Keratinocyte (primary cell): ENCODE measurements at regions not wholly inside any gene's neighbourhood (a gene's known extent, or its start where the extent isn't known, plus 50 kb on each side); places are given as distances from the start of the nearest gene placed in this dataset.

ENCODE experiments used
- DNase-seq: peaks from one replicate; pipeline ENCODE4 v3.0.0-alpha.2; 2011; ENCODE audit warnings: low read depth, missing footprints, low spot score
- FAIRE-seq: peaks from 2 replicates; lab custom pipeline; 2011; peaks lifted over from hg19 to GRCh38; lab: Jason Lieb, UNC
- H2AFZ ChIP-seq: 2 replicates; pipeline ENCODE4 v1.6.0; 2012; ENCODE audit warnings: low read length, control low read depth, inconsistent platforms; ENCODE audit not compliant: control insufficient read depth
- H3K27ac ChIP-seq: 2 replicates; pipeline ENCODE4 v1.5.1; 2011; ENCODE audit warnings: low read length; ENCODE audit not compliant: control insufficient read depth, insufficient read depth
- H3K27me3 ChIP-seq: 3 replicates; pipeline ENCODE4 v1.6.0; 2011; ENCODE audit warnings: low read length; ENCODE audit not compliant: control insufficient read depth, insufficient read depth; ENCODE audit errors: extremely low read depth
- H3K36me3 ChIP-seq, 2 experiments: 2 replicates in 1 of 2; 3 replicates in 1 of 2; pipeline ENCODE4 v1.5.1; 2011; ENCODE audit warnings: low read length in 2 of 2, mild to moderate bottlenecking in 1 of 2; ENCODE audit not compliant: control insufficient read depth in 2 of 2, insufficient read depth in 2 of 2; ENCODE audit errors: extremely low read depth in 1 of 2
- H3K4me1 ChIP-seq: 3 replicates; pipeline ENCODE4 v1.5.1; 2011; ENCODE audit warnings: low read length; ENCODE audit not compliant: control insufficient read depth, insufficient read depth; ENCODE audit errors: extremely low read depth
- H3K4me2 ChIP-seq: 3 replicates; pipeline ENCODE4 v1.6.0; 2011; ENCODE audit warnings: low read depth, low read length; ENCODE audit not compliant: control insufficient read depth, insufficient read depth; ENCODE audit errors: extremely low read depth
- H3K4me3 ChIP-seq, 3 experiments: fragments of 200-600 bp in 1 of 3; sonication (generic) in 1 of 3; 2 replicates in 2 of 3; 3 replicates in 1 of 3; pipeline ENCODE4 v1.5.1; 2011 to 2016; ENCODE audit warnings: low read length in 3 of 3, mild to moderate bottlenecking in 3 of 3, control low read depth in 2 of 3, inconsistent platforms in 1 of 3, low read depth in 1 of 3, mixed read lengths in 1 of 3, mixed run types in 1 of 3, moderate library complexity in 1 of 3; ENCODE audit not compliant: control insufficient read depth in 2 of 3, insufficient read depth in 2 of 3; ENCODE audit errors: extremely low read depth in 1 of 3
- H3K79me2 ChIP-seq: 2 replicates; pipeline ENCODE4 v1.6.0; 2012; ENCODE audit warnings: low read length; ENCODE audit not compliant: control insufficient read depth, insufficient read depth
- H3K9ac ChIP-seq: 3 replicates; pipeline ENCODE4 v1.6.0; 2011; ENCODE audit warnings: low read length; ENCODE audit not compliant: control insufficient read depth, insufficient read depth; ENCODE audit errors: extremely low read depth
- H3K9me1 ChIP-seq: 3 replicates; pipeline ENCODE4 v1.6.0; 2011; ENCODE audit warnings: low read length; ENCODE audit not compliant: control insufficient read depth, insufficient read depth; ENCODE audit errors: extremely low read depth
- H3K9me3 ChIP-seq: 2 replicates; pipeline ENCODE4 v1.5.1; 2012; ENCODE audit warnings: low read depth, low read length; ENCODE audit not compliant: control insufficient read depth
- H4K20me1 ChIP-seq: 3 replicates; pipeline ENCODE4 v1.6.0; 2011; ENCODE audit warnings: low read length; ENCODE audit not compliant: control insufficient read depth, insufficient read depth; ENCODE audit errors: extremely low read depth
- EZH2 ChIP-seq: IDR thresholded peaks from one replicate; pipeline ENCODE4 v1.6.1; 2012; ENCODE audit warnings: inconsistent platforms, mild to moderate bottlenecking, low read length, moderate library complexity
- dilution Hi-C: fragments of 300-500 bp; cut with MboI; formaldehyde crosslinking; loops from one replicate; pipeline ENCODE4 v1.7.0; 2020; ENCODE audit warnings: low sequenced_read_pairs; ENCODE audit not compliant: extremely low pct_ligation_motif_present
- TF ChIP-seq, protein P1 (sequence below), 3 experiments: IDR thresholded peaks in 1 of 3; conservative IDR thresholded peaks in 1 of 3; optimal IDR thresholded peaks in 1 of 3; 2 replicates in 2 of 3; 3 replicates in 1 of 3; pipeline versions ENCODE3 to v1.5.1; 2011; ENCODE audit warnings: low read length in 3 of 3, mild to moderate bottlenecking in 3 of 3, moderate library complexity in 2 of 3, control low read depth in 1 of 3, inconsistent platforms in 1 of 3; ENCODE audit not compliant: insufficient read depth in 2 of 3; ENCODE audit errors: extremely low read depth in 1 of 3

DNA sequence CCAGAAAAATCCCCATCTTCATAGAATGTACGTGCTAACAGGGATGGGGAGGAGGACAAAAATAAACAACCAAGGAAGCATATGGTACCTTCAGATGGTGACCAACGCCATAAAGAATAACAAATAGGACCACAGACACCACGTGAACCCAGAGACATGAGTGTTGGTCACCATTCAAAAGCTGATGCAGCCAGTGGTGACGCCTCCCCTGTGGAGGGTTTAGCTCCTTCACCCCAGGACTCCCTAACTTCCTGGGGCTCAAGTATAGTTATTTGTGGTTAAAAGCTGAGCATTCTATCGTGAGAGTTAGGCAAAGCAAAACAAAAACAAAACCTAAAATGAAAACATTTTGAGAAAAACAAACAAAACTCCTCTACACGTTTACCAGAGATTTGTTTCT lies 184.7 kb downstream of the SOX9 start:
- H3K4me2 ChIP-seq = no peak overlapping the region
- TF ChIP-seq EZH2 = no peak
- TF ChIP-seq, protein P1, sequence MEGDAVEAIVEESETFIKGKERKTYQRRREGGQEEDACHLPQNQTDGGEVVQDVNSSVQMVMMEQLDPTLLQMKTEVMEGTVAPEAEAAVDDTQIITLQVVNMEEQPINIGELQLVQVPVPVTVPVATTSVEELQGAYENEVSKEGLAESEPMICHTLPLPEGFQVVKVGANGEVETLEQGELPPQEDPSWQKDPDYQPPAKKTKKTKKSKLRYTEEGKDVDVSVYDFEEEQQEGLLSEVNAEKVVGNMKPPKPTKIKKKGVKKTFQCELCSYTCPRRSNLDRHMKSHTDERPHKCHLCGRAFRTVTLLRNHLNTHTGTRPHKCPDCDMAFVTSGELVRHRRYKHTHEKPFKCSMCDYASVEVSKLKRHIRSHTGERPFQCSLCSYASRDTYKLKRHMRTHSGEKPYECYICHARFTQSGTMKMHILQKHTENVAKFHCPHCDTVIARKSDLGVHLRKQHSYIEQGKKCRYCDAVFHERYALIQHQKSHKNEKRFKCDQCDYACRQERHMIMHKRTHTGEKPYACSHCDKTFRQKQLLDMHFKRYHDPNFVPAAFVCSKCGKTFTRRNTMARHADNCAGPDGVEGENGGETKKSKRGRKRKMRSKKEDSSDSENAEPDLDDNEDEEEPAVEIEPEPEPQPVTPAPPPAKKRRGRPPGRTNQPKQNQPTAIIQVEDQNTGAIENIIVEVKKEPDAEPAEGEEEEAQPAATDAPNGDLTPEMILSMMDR (optimal IDR thresholded peaks at IDR 0.05 in 1 of 3, IDR thresholded peaks at IDR 0.05 in 1 of 3, conservative IDR thresholded peaks at IDR 0.05 in 1 of 3; ENCODE audit: extremely low read depth in 1 of 3, insufficient read depth in 2 of 3, low read length in 3 of 3) = no peak
- peaks cover 19% of the 10 kb centered on the region for H3K27me3 ChIP-seq
- no peaks in the 10 kb centered on the region for H4K20me1 ChIP-seq
- DNase-seq = no peak
- no peaks in the 10 kb centered on the region for H3K9me3 ChIP-seq
- no peak overlapping the region for H3K27ac ChIP-seq
- no peaks in the 10 kb centered on the region for H3K4me1 ChIP-seq
- no peak overlapping the region for H2AFZ ChIP-seq
- H3K9me1 ChIP-seq = no peaks in the 10 kb centered on the region
- H3K79me2 ChIP-seq = no peaks in the 10 kb centered on the region
- dilution Hi-C loops = no loop called here
- H3K4me3 ChIP-seq = no peak overlapping the region
- H3K9ac ChIP-seq = no peak overlapping the region
- no peaks in the 10 kb centered on the region for H3K36me3 ChIP-seq
- no peak for FAIRE-seq

DNA sequence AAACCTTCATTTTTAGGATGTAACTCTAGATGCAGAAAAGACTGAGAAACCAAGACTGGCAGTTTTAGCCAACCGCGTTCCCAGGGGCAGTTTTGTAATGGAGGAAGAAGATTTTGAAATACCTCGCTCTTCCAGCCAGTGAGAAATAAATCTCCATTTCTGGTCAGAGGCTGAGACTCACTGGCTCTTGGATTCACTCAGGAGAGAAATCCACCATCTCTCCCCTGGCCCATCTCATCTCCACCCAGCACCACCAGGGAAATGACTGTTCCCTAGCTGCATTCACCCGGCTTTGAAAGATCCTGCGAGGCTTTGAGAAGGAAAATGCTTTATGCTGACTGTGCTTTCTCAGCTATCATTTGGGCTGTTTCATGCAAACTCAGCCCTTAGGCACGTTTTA lies 185.2 kb downstream of the SOX9 start:
- DNase-seq (no peak), FAIRE-seq (no peak)
- Histone ChIP-seq H3K4me1 (no peaks in the 10 kb centered on the region), H3K4me2 (no peak overlapping the region), H3K9me3 (no peaks in the 10 kb centered on the region), H3K9ac (no peak overlapping the region), H2AFZ (no peak overlapping the region), H4K20me1 (no peaks in the 10 kb centered on the region), H3K9me1 (no peaks in the 10 kb centered on the region), H3K36me3 (no peaks in the 10 kb centered on the region), H3K27me3 (peaks cover 19% of the 10 kb centered on the region), H3K79me2 (no peaks in the 10 kb centered on the region), H3K4me3 (no peak overlapping the region), H3K27ac (no peak overlapping the region)
- dilution Hi-C loops = no loop called here
- TF ChIP-seq, protein P1 (optimal IDR thresholded peaks at IDR 0.05 in 1 of 3, IDR thresholded peaks at IDR 0.05 in 1 of 3, conservative IDR thresholded peaks at IDR 0.05 in 1 of 3; ENCODE audit: extremely low read depth in 1 of 3, insufficient read depth in 2 of 3, low read length in 3 of 3) = no peak
- TF ChIP-seq EZH2 = no peak
